Adipocyte (in vitro differentiated cells): ENCODE measurements at regions not wholly inside any gene's neighbourhood (a gene's known extent, or its start where the extent isn't known, plus 50 kb on each side); places are given as distances from the start of the nearest gene placed in this dataset.

Experiments
- DNase-seq: peaks from one replicate; pipeline ENCODE4 v3.0.0-alpha.2; 2015; ENCODE audit warnings: low read depth
- H3K27me3 ChIP-seq: replicated peaks from 2 replicates; pipeline ENCODE4 v1.7.0; 2013; ENCODE audit warnings: mild to moderate bottlenecking, low read length, moderate library complexity; ENCODE audit not compliant: control insufficient read depth, insufficient read depth
- H3K36me3 ChIP-seq: 2 replicates; pipeline ENCODE4 v1.7.0; 2013; ENCODE audit warnings: low read length, mild to moderate bottlenecking, moderate library complexity; ENCODE audit not compliant: control insufficient read depth, insufficient read depth, severe bottlenecking
- H3K4me1 ChIP-seq: 2 replicates; pipeline ENCODE4 v1.7.0; 2013; ENCODE audit warnings: mild to moderate bottlenecking, low read length, moderate library complexity; ENCODE audit not compliant: control insufficient read depth, insufficient read depth
- H3K4me3 ChIP-seq: 2 replicates; pipeline ENCODE4 v1.7.0; 2013; ENCODE audit warnings: mild to moderate bottlenecking, low read length, moderate library complexity
- H3K9ac ChIP-seq: 2 replicates; pipeline ENCODE4 v1.7.0; 2013; ENCODE audit warnings: mild to moderate bottlenecking, low read length, moderate library complexity
- H3K9me3 ChIP-seq: 2 replicates; pipeline ENCODE4 v1.7.0; 2013; ENCODE audit warnings: mild to moderate bottlenecking, low read length, moderate library complexity; ENCODE audit not compliant: control insufficient read depth

GRCh38 chr12:115504306-115505290 lies 772.9 kb downstream of the MED13L start:
- no peak for DNase-seq
- Histone ChIP-seq H3K9ac (no peak overlapping the region), H3K4me1 (no peaks in the 10 kb centered on the region), H3K4me3 (no peak overlapping the region), H3K9me3 (no peaks in the 10 kb centered on the region), H3K27me3 (no peaks in the 10 kb centered on the region), H3K36me3 (no peaks in the 10 kb centered on the region)

GRCh38 chr12:115500872-115501271 lies 776.6 kb downstream of the MED13L start:
- Histone ChIP-seq H3K36me3 (no peaks in the 10 kb centered on the region), H3K4me1 (no peaks in the 10 kb centered on the region), H3K27me3 (no peaks in the 10 kb centered on the region), H3K9ac (no peak overlapping the region), H3K4me3 (no peak overlapping the region), H3K9me3 (no peaks in the 10 kb centered on the region)
- DNase-seq = no peak

- Histone ChIP-seq H3K4me1 (no peaks in the 10 kb centered on the region), H3K4me3 (no peak overlapping the region), H3K9ac (no peak overlapping the region), H3K27me3 (peaks cover 5% of the 10 kb centered on the region), H3K36me3 (no peaks in the 10 kb centered on the region), H3K9me3 (no peaks in the 10 kb centered on the region)
- no peak for DNase-seq
These were observed 782.2 kb downstream of the MED13L start for GRCh38 chr12:115495300-115495699.

- Histone ChIP-seq H3K9ac (no peak overlapping the region), H3K9me3 (no peaks in the 10 kb centered on the region), H3K4me1 (no peaks in the 10 kb centered on the region), H3K4me3 (no peak overlapping the region), H3K27me3 (peaks cover 5% of the 10 kb centered on the region), H3K36me3 (no peaks in the 10 kb centered on the region)
- DNase-seq = no peak
These were observed 784.9 kb downstream of the MED13L start for GRCh38 chr12:115492553-115492952.

GRCh38 chr12:115491511-115492250 lies 785.8 kb downstream of the MED13L start:
- Histone ChIP-seq H3K9me3 (no peaks in the 10 kb centered on the region), H3K36me3 (no peaks in the 10 kb centered on the region), H3K4me3 (no peak overlapping the region), H3K9ac (no peak overlapping the region), H3K27me3 (peaks cover 14% of the 10 kb centered on the region), H3K4me1 (no peaks in the 10 kb centered on the region)
- no peak for DNase-seq

GRCh38 chr12:115489253-115489652 lies 788.2 kb downstream of the MED13L start:
- peaks cover 11% of the 10 kb centered on the region for H3K27me3 ChIP-seq
- H3K9me3 ChIP-seq = peaks cover 8% of the 10 kb centered on the region
- no peaks in the 10 kb centered on the region for H3K36me3 ChIP-seq
- no peak overlapping the region for H3K4me3 ChIP-seq
- DNase-seq = no peak
- no peaks in the 10 kb centered on the region for H3K4me1 ChIP-seq
- no peak overlapping the region for H3K9ac ChIP-seq

- Histone ChIP-seq H3K4me1 (no peaks in the 10 kb centered on the region), H3K9me3 (peaks cover 9% of the 10 kb centered on the region), H3K27me3 (peaks cover 11% of the 10 kb centered on the region), H3K4me3 (no peak overlapping the region), H3K36me3 (no peaks in the 10 kb centered on the region), H3K9ac (no peak overlapping the region)
- DNase-seq = no peak
These were observed 791.5 kb downstream of the MED13L start for GRCh38 chr12:115485967-115486366.

GRCh38 chr12:115485503-115485902 lies 792.0 kb downstream of the MED13L start:
- Histone ChIP-seq H3K9me3 (peaks cover 9% of the 10 kb centered on the region), H3K4me1 (no peaks in the 10 kb centered on the region), H3K36me3 (no peaks in the 10 kb centered on the region), H3K9ac (no peak overlapping the region), H3K27me3 (peaks cover 11% of the 10 kb centered on the region), H3K4me3 (no peak overlapping the region)
- no peak for DNase-seq

- Histone ChIP-seq H3K9ac (no peak overlapping the region), H3K27me3 (peaks cover 11% of the 10 kb centered on the region), H3K9me3 (peaks cover 9% of the 10 kb centered on the region), H3K36me3 (no peaks in the 10 kb centered on the region), H3K4me1 (no peaks in the 10 kb centered on the region), H3K4me3 (no peak overlapping the region)
- no peak for DNase-seq
These were observed 794.5 kb downstream of the MED13L start for GRCh38 chr12:115482943-115483342.

GRCh38 chr12:115481141-115481540 lies 796.4 kb downstream of the MED13L start:
- no peak overlapping the region for H3K4me3 ChIP-seq
- peaks cover 9% of the 10 kb centered on the region for H3K9me3 ChIP-seq
- no peaks in the 10 kb centered on the region for H3K4me1 ChIP-seq
- DNase-seq = no peak
- no peak overlapping the region for H3K9ac ChIP-seq
- H3K27me3 ChIP-seq = no peaks in the 10 kb centered on the region
- no peaks in the 10 kb centered on the region for H3K36me3 ChIP-seq

GRCh38 chr12:115478505-115478904 lies 794.5 kb upstream of the TBX3 start:
- Histone ChIP-seq H3K36me3 (no peaks in the 10 kb centered on the region), H3K4me1 (no peaks in the 10 kb centered on the region), H3K9ac (no peak overlapping the region), H3K9me3 (no peaks in the 10 kb centered on the region), H3K4me3 (no peak overlapping the region), H3K27me3 (no peaks in the 10 kb centered on the region)
- DNase-seq = no peak
